ENCODE measurements at regions not wholly inside any gene's neighbourhood (a gene's known extent, or its start where the extent isn't known, plus 50 kb on each side); places are given as distances from the start of the nearest gene placed in this dataset.
A peak's percentile ranks its signal among the peaks of the same experiment; 100 is the strongest.

GRCh38 chr11:29183301-29183700, 833.5 kb downstream of the KCNA4 start:
- peak; percentile 8 for DNase-seq (ENCODE audit: low read depth, low spot score)
- Histone ChIP-seq H3K27ac (ENCODE audit: insufficient read depth, low read depth, low read length) (no peak overlapping the region), H3K9ac (replicated peaks; ENCODE audit: extremely low read depth, insufficient read depth, low read length) (no peak overlapping the region), H3K4me1 (ENCODE audit: control insufficient read depth, extremely low read depth, insufficient read depth, low read length) (no peaks in the 10 kb centered on the region), H3K27me3 (ENCODE audit: control insufficient read depth in 2 of 2, insufficient read depth in 2 of 2, low read length in 2 of 2) (no peaks in the 10 kb centered on the region), H3K4me3 (replicated peaks in 1 of 3; ENCODE audit: insufficient read depth in 1 of 3, low read depth in 1 of 3, low read length in 3 of 3) (no peak overlapping the region), H3K36me3 (ENCODE audit: control insufficient read depth in 2 of 2, extremely low read depth in 1 of 2, insufficient read depth in 2 of 2, low read length in 2 of 2) (no peaks in the 10 kb centered on the region), H2AFZ (ENCODE audit: low read depth, low read length) (no peak overlapping the region), H4K20me1 (replicated peaks; ENCODE audit: control insufficient read depth, extremely low read depth, insufficient read depth, low read length) (no peaks in the 10 kb centered on the region), H3K9me3 (replicated peaks; ENCODE audit: control insufficient read depth, insufficient read depth, low read length) (no peaks in the 10 kb centered on the region), H3K79me2 (ENCODE audit: control insufficient read depth, insufficient read depth, low read length) (no peaks in the 10 kb centered on the region), H3K9me1 (replicated peaks; ENCODE audit: control insufficient read depth, extremely low read depth, insufficient read depth, low read length) (no peaks in the 10 kb centered on the region), H3K4me2 (ENCODE audit: insufficient read depth, low read length) (no peak overlapping the region)
- intact Hi-C loops (cut with micrococcal nuclease) (no loop called here), dilution Hi-C loops (cut with MboI; ENCODE audit: extremely low pct_ligation_motif_present, low sequenced_read_pairs) (no loop called here)
- FAIRE-seq = no peak
- TF ChIP-seq EZH2 (IDR thresholded peaks at IDR 0.05; ENCODE audit: borderline replicate concordance, low read depth, low read length, severe bottlenecking) (no peak), GATA2 (IDR thresholded peaks at IDR 0.05; ENCODE audit: insufficient read depth, insufficient read length, low read depth, low read length) (no peak), POLR2AphosphoS5 (IDR thresholded peaks at IDR 0.05; ENCODE audit: insufficient read depth, low read depth, low read length) (no peak), FOS (IDR thresholded peaks at IDR 0.05; ENCODE audit: borderline replicate concordance, insufficient read depth, low read length) (no peak), POLR2A (IDR thresholded peaks at IDR 0.05; ENCODE audit: low read depth, low read length) (no peak), MYC (IDR thresholded peaks at IDR 0.05; ENCODE audit: low read depth, low read length) (no peak), JUN (IDR thresholded peaks at IDR 0.05; ENCODE audit: borderline replicate concordance, insufficient read depth, insufficient read length, low read depth) (no peak), CTCF (IDR thresholded peaks at IDR 0.05; ENCODE audit: extremely low read depth in 1 of 2, insufficient read depth in 1 of 2, low read depth in 1 of 2, low read length in 2 of 2) (no peak)
- TF ChIP-seq, protein P1, sequence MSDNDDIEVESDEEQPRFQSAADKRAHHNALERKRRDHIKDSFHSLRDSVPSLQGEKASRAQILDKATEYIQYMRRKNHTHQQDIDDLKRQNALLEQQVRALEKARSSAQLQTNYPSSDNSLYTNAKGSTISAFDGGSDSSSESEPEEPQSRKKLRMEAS (IDR thresholded peaks at IDR 0.05; ENCODE audit: insufficient read depth, insufficient read length) = no peak
- ChIA-PET POLR2A (no interaction called here), CTCF (interaction anchor here (0.9 to 1.5 kb wide), 2 partner anchors 24 to 145 kb away, joined by 3 to 5 read pairs; no protein-coding TSS in a partner anchor)
- BruUV-seq (replicated peaks) = no TSS peak
